Astrocyte (in vitro differentiated cells and primary cell): ENCODE measurements at regions not wholly inside any gene's neighbourhood (a gene's known extent, or its start where the extent isn't known, plus 50 kb on each side); places are given as distances from the start of the nearest gene placed in this dataset.

ENCODE experiments used
- EZH2 ChIP-seq: IDR thresholded peaks from 2 replicates; pipeline ENCODE4 v1.6.1; 2012; ENCODE audit warnings: mild to moderate bottlenecking, low read length, inconsistent platforms; ENCODE audit not compliant: insufficient read depth
- TF ChIP-seq, protein P1 (sequence below): IDR thresholded peaks from 2 replicates; pipeline ENCODE4 v1.5.1; 2011; ENCODE audit warnings: low read depth, mild to moderate bottlenecking, inconsistent platforms, low read length, moderate library complexity; ENCODE audit not compliant: insufficient read depth

DNA sequence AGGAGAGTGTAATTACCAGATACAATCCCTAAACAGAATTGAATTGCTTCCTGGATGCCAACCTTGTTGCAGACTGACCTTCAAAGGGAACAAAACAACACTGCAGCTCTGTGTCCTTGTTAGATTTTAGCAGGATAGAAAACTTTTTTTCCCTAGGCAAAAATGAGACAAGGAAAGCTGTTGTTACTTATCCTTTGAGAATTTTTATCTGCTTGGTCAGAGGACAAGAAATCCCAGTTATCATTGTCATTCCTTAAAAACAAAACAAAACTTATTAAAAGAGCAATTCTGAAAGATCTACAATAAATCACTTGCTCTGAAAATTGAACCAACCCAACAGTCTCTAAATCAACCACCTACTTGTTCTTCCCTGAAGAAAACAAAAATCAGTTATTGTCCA is 652.6 kb downstream of the REEP3 start:
- TF ChIP-seq, protein P1, sequence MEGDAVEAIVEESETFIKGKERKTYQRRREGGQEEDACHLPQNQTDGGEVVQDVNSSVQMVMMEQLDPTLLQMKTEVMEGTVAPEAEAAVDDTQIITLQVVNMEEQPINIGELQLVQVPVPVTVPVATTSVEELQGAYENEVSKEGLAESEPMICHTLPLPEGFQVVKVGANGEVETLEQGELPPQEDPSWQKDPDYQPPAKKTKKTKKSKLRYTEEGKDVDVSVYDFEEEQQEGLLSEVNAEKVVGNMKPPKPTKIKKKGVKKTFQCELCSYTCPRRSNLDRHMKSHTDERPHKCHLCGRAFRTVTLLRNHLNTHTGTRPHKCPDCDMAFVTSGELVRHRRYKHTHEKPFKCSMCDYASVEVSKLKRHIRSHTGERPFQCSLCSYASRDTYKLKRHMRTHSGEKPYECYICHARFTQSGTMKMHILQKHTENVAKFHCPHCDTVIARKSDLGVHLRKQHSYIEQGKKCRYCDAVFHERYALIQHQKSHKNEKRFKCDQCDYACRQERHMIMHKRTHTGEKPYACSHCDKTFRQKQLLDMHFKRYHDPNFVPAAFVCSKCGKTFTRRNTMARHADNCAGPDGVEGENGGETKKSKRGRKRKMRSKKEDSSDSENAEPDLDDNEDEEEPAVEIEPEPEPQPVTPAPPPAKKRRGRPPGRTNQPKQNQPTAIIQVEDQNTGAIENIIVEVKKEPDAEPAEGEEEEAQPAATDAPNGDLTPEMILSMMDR = no peak
- no peak for TF ChIP-seq EZH2
